ENCODE measurements at regions not wholly inside any gene's neighbourhood (a gene's known extent, or its start where the extent isn't known, plus 50 kb on each side); places are given as distances from the start of the nearest gene placed in this dataset.
"Not testable (repeated sequence)": the region's sequence is repeated elsewhere in the genome, so short reads cannot be mapped to it uniquely, and the experiment has no call there.

DNA sequence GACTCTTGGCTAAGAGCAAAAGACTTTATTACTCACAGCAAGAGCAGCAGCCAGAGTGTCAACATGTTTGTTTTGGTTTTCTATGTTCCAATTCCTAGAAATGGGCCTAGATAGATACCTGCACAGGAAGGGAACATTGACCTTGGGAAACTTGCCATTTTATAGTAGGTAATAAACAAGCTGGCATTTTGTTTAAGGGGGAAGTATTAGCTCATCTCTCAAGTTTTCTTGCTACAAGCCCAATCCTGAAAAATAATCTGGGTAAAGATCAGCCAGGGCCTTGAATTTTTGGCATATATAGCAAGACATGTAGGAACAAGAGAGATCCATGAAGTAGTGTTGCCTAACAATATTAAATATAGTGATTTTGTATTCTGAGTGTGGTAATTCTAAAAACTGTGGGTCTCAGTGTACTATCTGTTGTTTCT is 51.4 kb upstream of the RGL1 start:
- Histone ChIP-seq H3K27me3 (ENCODE audit: insufficient read depth, insufficient read length) (no peaks in the 10 kb centered on the region), H3K9ac (ENCODE audit: insufficient read length, low read depth) (no peak overlapping the region), H3K4me3 (ENCODE audit: insufficient read length, low read depth) (no peak overlapping the region), H3K36me3 (ENCODE audit: insufficient read depth, insufficient read length, low read length) (no peaks in the 10 kb centered on the region), H3K9me3 (ENCODE audit: insufficient read depth, low read length) (peaks cover 13% of the 10 kb centered on the region), H3K4me1 (ENCODE audit: insufficient read depth, insufficient read length) (no peaks in the 10 kb centered on the region)
- DNase-seq (ENCODE audit: low read depth, low spot score), result no peak
- no peak for TF ChIP-seq SUZ12 (IDR thresholded peaks at IDR 0.05; ENCODE audit: extremely low read depth, insufficient read depth, insufficient read length)
- no peak for TF ChIP-seq ZNF274 (IDR thresholded peaks at IDR 0.05; ENCODE audit: low read depth, low read length)
- no peak for TF ChIP-seq YY1 (IDR thresholded peaks at IDR 0.05; ENCODE audit: insufficient read depth, insufficient read length)

GRCh38 chr1:183744132-183744913 is 60.6 kb upstream of the RGL1 start:
- H3K36me3 ChIP-seq (ENCODE audit: insufficient read depth, insufficient read length, low read length), result no peaks in the 10 kb centered on the region
- no peaks in the 10 kb centered on the region for H3K4me1 ChIP-seq (ENCODE audit: insufficient read depth, insufficient read length)
- H3K9ac ChIP-seq (ENCODE audit: insufficient read length, low read depth), result no peak overlapping the region
- H3K4me3 ChIP-seq (ENCODE audit: insufficient read length, low read depth), result no peak overlapping the region
- TF ChIP-seq SUZ12 (IDR thresholded peaks at IDR 0.05; ENCODE audit: extremely low read depth, insufficient read depth, insufficient read length) (no peak), YY1 (IDR thresholded peaks at IDR 0.05; ENCODE audit: insufficient read depth, insufficient read length) (no peak), ZNF274 (IDR thresholded peaks at IDR 0.05; ENCODE audit: low read depth, low read length) (no peak)
- DNase-seq (ENCODE audit: low read depth, low spot score), result no peak
- 0 out of 2 replicates have a peak, but pooled peaks cover 6% of the 10 kb centered on the region for H3K9me3 ChIP-seq (ENCODE audit: insufficient read depth, low read length)
- H3K27me3 ChIP-seq (ENCODE audit: insufficient read depth, insufficient read length), result no peaks in the 10 kb centered on the region

- Histone ChIP-seq H3K9me3 (ENCODE audit: insufficient read depth, low read length) (0 out of 2 replicates have a peak, but pooled peaks cover 6% of the 10 kb centered on the region), H3K27me3 (ENCODE audit: insufficient read depth, insufficient read length) (no peaks in the 10 kb centered on the region), H3K4me3 (ENCODE audit: insufficient read length, low read depth) (no peak overlapping the region), H3K4me1 (ENCODE audit: insufficient read depth, insufficient read length) (no peaks in the 10 kb centered on the region), H3K9ac (ENCODE audit: insufficient read length, low read depth) (no peak overlapping the region), H3K36me3 (ENCODE audit: insufficient read depth, insufficient read length, low read length) (no peaks in the 10 kb centered on the region)
- TF ChIP-seq SUZ12 (IDR thresholded peaks at IDR 0.05; ENCODE audit: extremely low read depth, insufficient read depth, insufficient read length), result no peak
- TF ChIP-seq YY1 (IDR thresholded peaks at IDR 0.05; ENCODE audit: insufficient read depth, insufficient read length), result no peak
- no peak for DNase-seq (ENCODE audit: low read depth, low spot score)
Measured at GRCh38 chr1:183742355-183742754, 62.6 kb upstream of the RGL1 start.

- no peak for DNase-seq (ENCODE audit: low read depth, low spot score)
- Histone ChIP-seq H3K9ac (ENCODE audit: insufficient read length, low read depth) (no peak overlapping the region), H3K9me3 (ENCODE audit: insufficient read depth, low read length) (0 out of 2 replicates have a peak, but pooled peaks cover 6% of the 10 kb centered on the region), H3K36me3 (ENCODE audit: insufficient read depth, insufficient read length, low read length) (no peaks in the 10 kb centered on the region), H3K4me3 (ENCODE audit: insufficient read length, low read depth) (no peak overlapping the region), H3K27me3 (ENCODE audit: insufficient read depth, insufficient read length) (no peaks in the 10 kb centered on the region), H3K4me1 (ENCODE audit: insufficient read depth, insufficient read length) (no peaks in the 10 kb centered on the region)
- TF ChIP-seq YY1 (IDR thresholded peaks at IDR 0.05; ENCODE audit: insufficient read depth, insufficient read length) (no peak), ZNF274 (IDR thresholded peaks at IDR 0.05; ENCODE audit: low read depth, low read length) (no peak), SUZ12 (IDR thresholded peaks at IDR 0.05; ENCODE audit: extremely low read depth, insufficient read depth, insufficient read length) (no peak)
Measured at GRCh38 chr1:183739741-183740271, 65.1 kb upstream of the RGL1 start.

DNA sequence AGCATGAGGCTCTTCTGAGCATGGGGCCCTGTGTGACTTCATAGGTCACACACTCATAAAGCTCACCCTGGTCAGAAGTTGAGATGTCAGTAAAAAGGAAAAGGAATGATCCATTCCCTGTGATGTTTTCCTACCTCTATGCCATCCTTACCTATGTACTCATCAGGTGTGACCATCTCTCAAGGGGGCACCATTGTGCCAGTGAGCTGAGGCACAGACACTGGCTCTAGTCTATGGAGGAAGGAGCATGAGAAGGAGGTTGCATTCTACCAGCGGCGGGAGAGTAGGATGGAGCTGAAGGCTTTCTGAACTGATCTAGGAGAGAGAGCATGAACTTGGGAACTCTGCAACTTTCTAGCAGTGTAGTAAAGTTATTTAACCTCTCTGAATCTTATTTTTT is 65.8 kb upstream of the RGL1 start:
- H3K27me3 ChIP-seq (ENCODE audit: insufficient read depth, insufficient read length), result no peaks in the 10 kb centered on the region
- H3K4me1 ChIP-seq (ENCODE audit: insufficient read depth, insufficient read length), result no peaks in the 10 kb centered on the region
- TF ChIP-seq SUZ12 (IDR thresholded peaks at IDR 0.05; ENCODE audit: extremely low read depth, insufficient read depth, insufficient read length) (no peak), ZNF274 (IDR thresholded peaks at IDR 0.05; ENCODE audit: low read depth, low read length) (no peak), YY1 (IDR thresholded peaks at IDR 0.05; ENCODE audit: insufficient read depth, insufficient read length) (no peak)
- DNase-seq (ENCODE audit: low read depth, low spot score), result no peak
- no peak overlapping the region for H3K4me3 ChIP-seq (ENCODE audit: insufficient read length, low read depth)
- H3K9ac ChIP-seq (ENCODE audit: insufficient read length, low read depth), result no peak overlapping the region
- H3K9me3 ChIP-seq (ENCODE audit: insufficient read depth, low read length), result 0 out of 2 replicates have a peak, but pooled peaks cover 6% of the 10 kb centered on the region
- no peaks in the 10 kb centered on the region for H3K36me3 ChIP-seq (ENCODE audit: insufficient read depth, insufficient read length, low read length)

- H3K4me3 ChIP-seq (ENCODE audit: insufficient read length, low read depth); H3K9me3 ChIP-seq (ENCODE audit: insufficient read depth, low read length); H3K36me3 ChIP-seq (ENCODE audit: insufficient read depth, insufficient read length, low read length); DNase-seq (ENCODE audit: low read depth, low spot score); H3K27me3 ChIP-seq (ENCODE audit: insufficient read depth, insufficient read length); H3K9ac ChIP-seq (ENCODE audit: insufficient read length, low read depth); H3K4me1 ChIP-seq (ENCODE audit: insufficient read depth, insufficient read length): not testable (repeated sequence)
Measured at GRCh38 chr1:183737916-183738315, 67.0 kb upstream of the RGL1 start.

GRCh38 chr1:183736343-183736742 is 68.6 kb upstream of the RGL1 start:
- H3K4me1 ChIP-seq (ENCODE audit: insufficient read depth, insufficient read length), result no peaks in the 10 kb centered on the region
- no peak overlapping the region for H3K9ac ChIP-seq (ENCODE audit: insufficient read length, low read depth)
- no peaks in the 10 kb centered on the region for H3K9me3 ChIP-seq (ENCODE audit: insufficient read depth, low read length)
- no peak overlapping the region for H3K4me3 ChIP-seq (ENCODE audit: insufficient read length, low read depth)
- H3K27me3 ChIP-seq (ENCODE audit: insufficient read depth, insufficient read length), result no peaks in the 10 kb centered on the region
- no peaks in the 10 kb centered on the region for H3K36me3 ChIP-seq (ENCODE audit: insufficient read depth, insufficient read length, low read length)
- DNase-seq (ENCODE audit: low read depth, low spot score), result no peak
- TF ChIP-seq ZNF274 (IDR thresholded peaks at IDR 0.05; ENCODE audit: low read depth, low read length), result no peak
- no peak for TF ChIP-seq YY1 (IDR thresholded peaks at IDR 0.05; ENCODE audit: insufficient read depth, insufficient read length)
- TF ChIP-seq SUZ12 (IDR thresholded peaks at IDR 0.05; ENCODE audit: extremely low read depth, insufficient read depth, insufficient read length), result no peak

Data from NT2/D1 (cell line).